GM23338 (cell line): ENCODE measurements at regions not wholly inside any gene's neighbourhood (a gene's known extent, or its start where the extent isn't known, plus 50 kb on each side); places are given as distances from the start of the nearest gene placed in this dataset.

Source experiments
- ATAC-seq: fragments of 200-7000 bp; cut with Tn5 transposase; 3 replicates; pipeline ENCODE4 v1.9.1; 2020
- DNase-seq: peaks from one replicate; pipeline ENCODE4 v3.0.0-alpha.2; 2015; ENCODE audit warnings: low spot score
- H2AFZ ChIP-seq: fragments of 200-600 bp; sonication (generic); 2 replicates; pipeline ENCODE4 v1.8.0; 2016; ENCODE audit warnings: antibody characterized with exemption, mild to moderate bottlenecking, moderate library complexity
- H3F3A ChIP-seq: fragments of 200-600 bp; sonication (generic); replicated peaks from 2 replicates; pipeline ENCODE4 v1.8.0; 2017; ENCODE audit warnings: antibody characterized with exemption, mixed run types, low read depth
- H3K27ac ChIP-seq: fragments of 200-600 bp; sonication (generic); 2 replicates; pipeline ENCODE4 v1.6.1; 2016; ENCODE audit warnings: low read depth
- H3K27me3 ChIP-seq: fragments of 200-600 bp; sonication (generic); 2 replicates; pipeline ENCODE4 v1.8.0; 2016; ENCODE audit warnings: mild to moderate bottlenecking, mixed run types, moderate library complexity; ENCODE audit not compliant: insufficient read depth
- H3K36me3 ChIP-seq: fragments of 200-600 bp; sonication (generic); 2 replicates; pipeline ENCODE4 v1.8.0; 2016; ENCODE audit warnings: mild to moderate bottlenecking; ENCODE audit not compliant: insufficient read depth
- H3K4me1 ChIP-seq: fragments of 200-600 bp; sonication (generic); 2 replicates; pipeline ENCODE4 v1.8.0; 2016; ENCODE audit warnings: mild to moderate bottlenecking, moderate library complexity; ENCODE audit not compliant: insufficient read depth
- H3K4me2 ChIP-seq: fragments of 200-600 bp; sonication (generic); 2 replicates; pipeline ENCODE4 v1.7.1; 2017; ENCODE audit warnings: mixed run types
- H3K4me3 ChIP-seq: fragments of 200-600 bp; sonication (generic); 2 replicates; pipeline ENCODE4 v1.6.1; 2016; ENCODE audit warnings: mixed run types
- H3K79me2 ChIP-seq: fragments of 200-600 bp; sonication (generic); replicated peaks from 2 replicates; pipeline ENCODE4 v1.8.0; 2017; ENCODE audit warnings: mild to moderate bottlenecking; ENCODE audit not compliant: insufficient read depth
- H3K9me2 ChIP-seq: fragments of 200-600 bp; sonication (generic); 2 replicates; pipeline ENCODE4 v1.8.0; 2017; ENCODE audit not compliant: insufficient read depth
- H4K20me1 ChIP-seq: fragments of 200-600 bp; sonication (generic); replicated peaks from 2 replicates; pipeline ENCODE4 v1.8.0; 2017; ENCODE audit warnings: mild to moderate bottlenecking; ENCODE audit not compliant: insufficient read depth
- H3K27ac Mint-ChIP-seq: 2 replicates; pipeline ENCODE4 v1.8.0; 2020; ENCODE audit warnings: inconsistent platforms, mild to moderate bottlenecking, moderate library complexity, mixed read lengths
- H3K27me3 Mint-ChIP-seq: 3 replicates; pipeline ENCODE4 v1.8.0; 2022; ENCODE audit warnings: low read depth, mild to moderate bottlenecking, moderate library complexity, mixed read lengths, inconsistent platforms; ENCODE audit not compliant: insufficient read depth, poor library complexity
- H3K36me3 Mint-ChIP-seq: 3 replicates; pipeline ENCODE4 v1.8.0; 2021; ENCODE audit warnings: low read depth, mild to moderate bottlenecking, inconsistent platforms, moderate library complexity, mixed read lengths
- H3K4me1 Mint-ChIP-seq: 3 replicates; pipeline ENCODE4 v1.8.0; 2020; ENCODE audit warnings: mild to moderate bottlenecking, inconsistent platforms, mixed read lengths
- H3K4me3 Mint-ChIP-seq: 3 replicates; pipeline ENCODE4 v1.8.0; 2021; ENCODE audit warnings: moderate library complexity, mild to moderate bottlenecking, inconsistent platforms, mixed read lengths
- H3K9me3 Mint-ChIP-seq: 3 replicates; pipeline ENCODE4 v1.8.0; 2020; ENCODE audit warnings: moderate library complexity, mild to moderate bottlenecking, inconsistent platforms, mixed read lengths
- CREB1 ChIP-seq: fragments of 250-450 bp; sonication (Bioruptor Pico); IDR thresholded peaks from 2 replicates; pipeline ENCODE4 v1.5.0; 2020; ENCODE audit warnings: low read depth, mild to moderate bottlenecking, moderate library complexity
- ETS1 ChIP-seq: IDR thresholded peaks from 2 replicates; pipeline ENCODE4 v1.6.1; 2016; ENCODE audit warnings: antibody characterized with exemption
- EZH2 ChIP-seq: fragments of 200-600 bp; sonication (generic); IDR thresholded peaks from one replicate; pipeline ENCODE4 v1.8.0; 2017; ENCODE audit warnings: antibody characterized with exemption, mild to moderate bottlenecking, low read depth; ENCODE audit not compliant: unreplicated experiment
- EZH2phosphoT487 ChIP-seq: fragments of 200-600 bp; sonication (generic); IDR thresholded peaks from one replicate; pipeline ENCODE4 v1.8.1; 2018; ENCODE audit warnings: antibody characterized with exemption; ENCODE audit not compliant: unreplicated experiment
- JUNB ChIP-seq: IDR thresholded peaks from one replicate; pipeline ENCODE4 v1.6.1; 2016; ENCODE audit warnings: antibody characterized with exemption; ENCODE audit not compliant: unreplicated experiment
- NANOG ChIP-seq: IDR thresholded peaks from 2 replicates; pipeline ENCODE4 v1.6.1; 2016; ENCODE audit warnings: antibody characterized with exemption, borderline replicate concordance
- POLR2AphosphoS5 ChIP-seq: IDR thresholded peaks from 2 replicates; pipeline ENCODE4 v1.6.1; 2016; ENCODE audit warnings: antibody characterized with exemption, low read depth
- STAT1 ChIP-seq: IDR thresholded peaks from one replicate; pipeline ENCODE4 v1.6.1; 2016; ENCODE audit warnings: antibody characterized with exemption; ENCODE audit not compliant: unreplicated experiment
- ZNF114 ChIP-seq: fragments of 250-450 bp; sonication (Bioruptor Pico); IDR thresholded peaks from 2 replicates; pipeline ENCODE4 v1.5.0; 2020; ENCODE audit warnings: mild to moderate bottlenecking, moderate library complexity
- ZNF331 ChIP-seq: fragments of 250-450 bp; sonication (Bioruptor Pico); IDR thresholded peaks from 2 replicates; pipeline ENCODE4 v1.5.0; 2020; ENCODE audit warnings: low read depth, mild to moderate bottlenecking, moderate library complexity
- TF ChIP-seq, protein P1 (sequence below), 2 experiments: fragments of 200-600 bp in 1 of 2; sonication (generic) in 1 of 2; conservative IDR thresholded peaks; 2 replicates each; pipeline versions ENCODE4 v1.5.1 to v1.6.1; 2016 to 2017; ENCODE audit warnings: antibody characterized with exemption in 2 of 2, low read depth in 2 of 2, mild to moderate bottlenecking in 2 of 2, moderate library complexity in 1 of 2
- TF ChIP-seq, protein P2 (sequence below): fragments of 250-450 bp; sonication (Bioruptor Pico); IDR thresholded peaks from 2 replicates; pipeline ENCODE4 v1.5.0; 2020; ENCODE audit warnings: mild to moderate bottlenecking, moderate library complexity
- TF ChIP-seq, protein P3 (sequence below): IDR thresholded peaks from one replicate; pipeline ENCODE4 v1.6.1; 2018; ENCODE audit warnings: antibody characterized with exemption; ENCODE audit not compliant: unreplicated experiment

DNA sequence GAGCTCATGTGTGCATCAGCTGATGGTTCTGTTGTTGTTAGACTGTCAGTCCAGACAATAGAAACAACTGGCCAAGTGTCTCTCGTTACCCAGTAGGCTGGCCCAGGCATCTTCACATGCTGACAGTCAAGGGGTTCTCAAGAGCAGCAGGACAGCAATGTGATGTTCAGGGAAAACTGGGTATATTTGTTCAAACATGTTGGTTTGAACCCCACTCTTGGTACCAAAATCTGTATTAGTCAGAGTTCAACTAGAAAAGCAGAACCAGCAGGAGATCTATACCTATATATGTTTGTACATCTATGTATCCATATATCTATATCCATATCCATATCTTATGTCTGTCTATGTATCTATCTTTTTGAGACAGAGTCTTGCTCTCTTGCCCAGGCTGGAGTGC lies 108.1 kb downstream of the LRRC70 start:
- no peak overlapping the region for H3K27ac ChIP-seq
- no peaks in the 10 kb centered on the region for H3K27me3 Mint-ChIP-seq
- H3K27me3 ChIP-seq, result no peaks in the 10 kb centered on the region
- TF ChIP-seq CREB1 (CRISPR knock-in tag) (no peak), STAT1 (no peak), ETS1 (no peak), EZH2 (no peak), ZNF114 (no peak), JUNB (no peak), POLR2AphosphoS5 (no peak), ZNF331 (CRISPR knock-in tag) (no peak), EZH2phosphoT487 (no peak), NANOG (no peak)
- TF ChIP-seq, protein P1, sequence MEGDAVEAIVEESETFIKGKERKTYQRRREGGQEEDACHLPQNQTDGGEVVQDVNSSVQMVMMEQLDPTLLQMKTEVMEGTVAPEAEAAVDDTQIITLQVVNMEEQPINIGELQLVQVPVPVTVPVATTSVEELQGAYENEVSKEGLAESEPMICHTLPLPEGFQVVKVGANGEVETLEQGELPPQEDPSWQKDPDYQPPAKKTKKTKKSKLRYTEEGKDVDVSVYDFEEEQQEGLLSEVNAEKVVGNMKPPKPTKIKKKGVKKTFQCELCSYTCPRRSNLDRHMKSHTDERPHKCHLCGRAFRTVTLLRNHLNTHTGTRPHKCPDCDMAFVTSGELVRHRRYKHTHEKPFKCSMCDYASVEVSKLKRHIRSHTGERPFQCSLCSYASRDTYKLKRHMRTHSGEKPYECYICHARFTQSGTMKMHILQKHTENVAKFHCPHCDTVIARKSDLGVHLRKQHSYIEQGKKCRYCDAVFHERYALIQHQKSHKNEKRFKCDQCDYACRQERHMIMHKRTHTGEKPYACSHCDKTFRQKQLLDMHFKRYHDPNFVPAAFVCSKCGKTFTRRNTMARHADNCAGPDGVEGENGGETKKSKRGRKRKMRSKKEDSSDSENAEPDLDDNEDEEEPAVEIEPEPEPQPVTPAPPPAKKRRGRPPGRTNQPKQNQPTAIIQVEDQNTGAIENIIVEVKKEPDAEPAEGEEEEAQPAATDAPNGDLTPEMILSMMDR (conservative IDR thresholded peaks at IDR 0.05; ENCODE audit: low read depth in 2 of 2), result no peak
- TF ChIP-seq, protein P2, sequence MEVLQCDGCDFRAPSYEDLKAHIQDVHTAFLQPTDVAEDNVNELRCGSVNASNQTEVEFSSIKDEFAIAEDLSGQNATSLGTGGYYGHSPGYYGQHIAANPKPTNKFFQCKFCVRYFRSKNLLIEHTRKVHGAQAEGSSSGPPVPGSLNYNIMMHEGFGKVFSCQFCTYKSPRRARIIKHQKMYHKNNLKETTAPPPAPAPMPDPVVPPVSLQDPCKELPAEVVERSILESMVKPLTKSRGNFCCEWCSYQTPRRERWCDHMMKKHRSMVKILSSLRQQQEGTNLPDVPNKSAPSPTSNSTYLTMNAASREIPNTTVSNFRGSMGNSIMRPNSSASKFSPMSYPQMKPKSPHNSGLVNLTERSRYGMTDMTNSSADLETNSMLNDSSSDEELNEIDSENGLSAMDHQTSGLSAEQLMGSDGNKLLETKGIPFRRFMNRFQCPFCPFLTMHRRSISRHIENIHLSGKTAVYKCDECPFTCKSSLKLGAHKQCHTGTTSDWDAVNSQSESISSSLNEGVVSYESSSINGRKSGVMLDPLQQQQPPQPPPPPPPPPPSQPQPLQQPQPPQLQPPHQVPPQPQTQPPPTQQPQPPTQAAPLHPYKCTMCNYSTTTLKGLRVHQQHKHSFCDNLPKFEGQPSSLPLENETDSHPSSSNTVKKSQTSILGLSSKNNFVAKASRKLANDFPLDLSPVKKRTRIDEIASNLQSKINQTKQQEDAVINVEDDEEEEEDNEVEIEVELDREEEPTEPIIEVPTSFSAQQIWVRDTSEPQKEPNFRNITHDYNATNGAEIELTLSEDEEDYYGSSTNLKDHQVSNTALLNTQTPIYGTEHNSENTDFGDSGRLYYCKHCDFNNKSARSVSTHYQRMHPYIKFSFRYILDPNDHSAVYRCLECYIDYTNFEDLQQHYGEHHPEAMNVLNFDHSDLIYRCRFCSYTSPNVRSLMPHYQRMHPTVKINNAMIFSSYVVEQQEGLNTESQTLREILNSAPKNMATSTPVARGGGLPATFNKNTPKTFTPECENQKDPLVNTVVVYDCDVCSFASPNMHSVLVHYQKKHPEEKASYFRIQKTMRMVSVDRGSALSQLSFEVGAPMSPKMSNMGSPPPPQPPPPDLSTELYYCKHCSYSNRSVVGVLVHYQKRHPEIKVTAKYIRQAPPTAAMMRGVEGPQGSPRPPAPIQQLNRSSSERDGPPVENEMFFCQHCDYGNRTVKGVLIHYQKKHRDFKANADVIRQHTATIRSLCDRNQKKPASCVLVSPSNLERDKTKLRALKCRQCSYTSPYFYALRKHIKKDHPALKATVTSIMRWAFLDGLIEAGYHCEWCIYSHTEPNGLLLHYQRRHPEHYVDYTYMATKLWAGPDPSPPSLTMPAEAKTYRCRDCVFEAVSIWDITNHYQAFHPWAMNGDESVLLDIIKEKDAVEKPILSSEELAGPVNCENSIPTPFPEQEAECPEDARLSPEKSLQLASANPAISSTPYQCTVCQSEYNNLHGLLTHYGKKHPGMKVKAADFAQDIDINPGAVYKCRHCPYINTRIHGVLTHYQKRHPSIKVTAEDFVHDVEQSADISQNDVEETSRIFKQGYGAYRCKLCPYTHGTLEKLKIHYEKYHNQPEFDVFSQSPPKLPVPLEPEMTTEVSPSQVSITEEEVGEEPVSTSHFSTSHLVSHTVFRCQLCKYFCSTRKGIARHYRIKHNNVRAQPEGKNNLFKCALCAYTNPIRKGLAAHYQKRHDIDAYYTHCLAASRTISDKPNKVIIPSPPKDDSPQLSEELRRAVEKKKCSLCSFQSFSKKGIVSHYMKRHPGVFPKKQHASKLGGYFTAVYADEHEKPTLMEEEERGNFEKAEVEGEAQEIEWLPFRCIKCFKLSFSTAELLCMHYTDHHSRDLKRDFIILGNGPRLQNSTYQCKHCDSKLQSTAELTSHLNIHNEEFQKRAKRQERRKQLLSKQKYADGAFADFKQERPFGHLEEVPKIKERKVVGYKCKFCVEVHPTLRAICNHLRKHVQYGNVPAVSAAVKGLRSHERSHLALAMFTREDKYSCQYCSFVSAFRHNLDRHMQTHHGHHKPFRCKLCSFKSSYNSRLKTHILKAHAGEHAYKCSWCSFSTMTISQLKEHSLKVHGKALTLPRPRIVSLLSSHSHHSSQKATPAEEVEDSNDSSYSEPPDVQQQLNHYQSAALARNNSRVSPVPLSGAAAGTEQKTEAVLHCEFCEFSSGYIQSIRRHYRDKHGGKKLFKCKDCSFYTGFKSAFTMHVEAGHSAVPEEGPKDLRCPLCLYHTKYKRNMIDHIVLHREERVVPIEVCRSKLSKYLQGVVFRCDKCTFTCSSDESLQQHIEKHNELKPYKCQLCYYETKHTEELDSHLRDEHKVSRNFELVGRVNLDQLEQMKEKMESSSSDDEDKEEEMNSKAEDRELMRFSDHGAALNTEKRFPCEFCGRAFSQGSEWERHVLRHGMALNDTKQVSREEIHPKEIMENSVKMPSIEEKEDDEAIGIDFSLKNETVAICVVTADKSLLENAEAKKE (CRISPR knock-in tag), result no peak
- TF ChIP-seq, protein P3, sequence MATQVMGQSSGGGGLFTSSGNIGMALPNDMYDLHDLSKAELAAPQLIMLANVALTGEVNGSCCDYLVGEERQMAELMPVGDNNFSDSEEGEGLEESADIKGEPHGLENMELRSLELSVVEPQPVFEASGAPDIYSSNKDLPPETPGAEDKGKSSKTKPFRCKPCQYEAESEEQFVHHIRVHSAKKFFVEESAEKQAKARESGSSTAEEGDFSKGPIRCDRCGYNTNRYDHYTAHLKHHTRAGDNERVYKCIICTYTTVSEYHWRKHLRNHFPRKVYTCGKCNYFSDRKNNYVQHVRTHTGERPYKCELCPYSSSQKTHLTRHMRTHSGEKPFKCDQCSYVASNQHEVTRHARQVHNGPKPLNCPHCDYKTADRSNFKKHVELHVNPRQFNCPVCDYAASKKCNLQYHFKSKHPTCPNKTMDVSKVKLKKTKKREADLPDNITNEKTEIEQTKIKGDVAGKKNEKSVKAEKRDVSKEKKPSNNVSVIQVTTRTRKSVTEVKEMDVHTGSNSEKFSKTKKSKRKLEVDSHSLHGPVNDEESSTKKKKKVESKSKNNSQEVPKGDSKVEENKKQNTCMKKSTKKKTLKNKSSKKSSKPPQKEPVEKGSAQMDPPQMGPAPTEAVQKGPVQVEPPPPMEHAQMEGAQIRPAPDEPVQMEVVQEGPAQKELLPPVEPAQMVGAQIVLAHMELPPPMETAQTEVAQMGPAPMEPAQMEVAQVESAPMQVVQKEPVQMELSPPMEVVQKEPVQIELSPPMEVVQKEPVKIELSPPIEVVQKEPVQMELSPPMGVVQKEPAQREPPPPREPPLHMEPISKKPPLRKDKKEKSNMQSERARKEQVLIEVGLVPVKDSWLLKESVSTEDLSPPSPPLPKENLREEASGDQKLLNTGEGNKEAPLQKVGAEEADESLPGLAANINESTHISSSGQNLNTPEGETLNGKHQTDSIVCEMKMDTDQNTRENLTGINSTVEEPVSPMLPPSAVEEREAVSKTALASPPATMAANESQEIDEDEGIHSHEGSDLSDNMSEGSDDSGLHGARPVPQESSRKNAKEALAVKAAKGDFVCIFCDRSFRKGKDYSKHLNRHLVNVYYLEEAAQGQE, result no peak
- no peaks in the 10 kb centered on the region for H3K4me1 ChIP-seq
- DNase-seq (no peak), ATAC-seq (no peak)
- no peaks in the 10 kb centered on the region; the same call in 1 of the 2 replicates for H3K9me2 ChIP-seq
- H3K9me3 Mint-ChIP-seq, result peaks cover 23% of the 10 kb centered on the region; the same call in 2 of the 3 replicates
- H4K20me1 ChIP-seq, result no peaks in the 10 kb centered on the region
- no peak overlapping the region for H3K27ac Mint-ChIP-seq
- H3K4me2 ChIP-seq, result no peak overlapping the region
- H3K36me3 Mint-ChIP-seq, result peaks cover 4% of the 10 kb centered on the region; the same call in 2 of the 3 replicates
- H3K4me1 Mint-ChIP-seq, result no peaks in the 10 kb centered on the region
- H3K36me3 ChIP-seq, result no peaks in the 10 kb centered on the region
- no peaks in the 10 kb centered on the region for H3K79me2 ChIP-seq
- no peak overlapping the region for H3K4me3 Mint-ChIP-seq
- H2AFZ ChIP-seq, result no peak overlapping the region
- H3F3A ChIP-seq, result no peaks in the 10 kb centered on the region
- no peak overlapping the region for H3K4me3 ChIP-seq
